Karpas-422 (cell line): ENCODE measurements at regions not wholly inside any gene's neighbourhood (a gene's known extent, or its start where the extent isn't known, plus 50 kb on each side); places are given as distances from the start of the nearest gene placed in this dataset.
A peak's percentile ranks its signal among the peaks of the same experiment; 100 is the strongest.

Source experiments
- DNase-seq: peaks from one replicate; pipeline ENCODE4 v3.0.0-alpha.2; 2015
- H2AFZ ChIP-seq: fragments of 200-600 bp; sonication (generic); 2 replicates; pipeline ENCODE4 v1.6.1; 2014; ENCODE audit warnings: antibody characterized with exemption, low read length, mixed read lengths
- H3K27ac ChIP-seq: fragments of 200-600 bp; sonication (generic); 2 replicates; pipeline ENCODE4 v1.5.1; 2014; ENCODE audit warnings: mild to moderate bottlenecking, low read length, moderate library complexity
- H3K27me3 ChIP-seq: fragments of 200-600 bp; sonication (generic); 2 replicates; pipeline ENCODE4 v1.6.1; 2014; ENCODE audit warnings: low read length, mixed read lengths
- H3K36me3 ChIP-seq: fragments of 200-600 bp; sonication (generic); 2 replicates; pipeline ENCODE4 v1.6.1; 2014; ENCODE audit warnings: low read length, mixed read lengths; ENCODE audit not compliant: insufficient read depth
- H3K4me1 ChIP-seq: fragments of 200-600 bp; sonication (generic); 2 replicates; pipeline ENCODE4 v1.6.1; 2014; ENCODE audit warnings: mild to moderate bottlenecking, low read length, mixed read lengths
- H3K4me2 ChIP-seq: fragments of 200-600 bp; sonication (generic); 2 replicates; pipeline ENCODE4 v1.6.1; 2014; ENCODE audit warnings: low read length, low read depth, mild to moderate bottlenecking; ENCODE audit not compliant: poor library complexity, severe bottlenecking
- H3K4me3 ChIP-seq: fragments of 200-600 bp; sonication (generic); 2 replicates; pipeline ENCODE4 v1.5.1; 2014; ENCODE audit warnings: mild to moderate bottlenecking, antibody characterized with exemption, low read length, mixed read lengths
- H3K79me2 ChIP-seq: fragments of 200-600 bp; sonication (generic); 2 replicates; pipeline ENCODE4 v1.6.1; 2014; ENCODE audit warnings: mild to moderate bottlenecking, low read length, mixed read lengths
- H3K9ac ChIP-seq: fragments of 200-600 bp; sonication (generic); 2 replicates; pipeline ENCODE4 v1.6.0; 2014; ENCODE audit warnings: low read length
- H3K9me2 ChIP-seq: fragments of 200-600 bp; sonication (generic), shearing (Covaris generic); replicated peaks from 2 replicates; pipeline ENCODE4 v1.6.0; 2014; ENCODE audit warnings: mild to moderate bottlenecking, low read length, moderate library complexity; ENCODE audit not compliant: insufficient read depth
- H3K9me3 ChIP-seq: fragments of 300-700, 200-600 bp; sonication (generic); 2 replicates; pipeline ENCODE4 v1.6.1; 2014; ENCODE audit warnings: low read length, mixed read lengths
- H4K20me1 ChIP-seq: fragments of 200-600 bp; sonication (generic); 2 replicates; pipeline ENCODE4 v1.6.1; 2014; ENCODE audit warnings: mild to moderate bottlenecking, antibody characterized with exemption, low read length, low read depth; ENCODE audit not compliant: insufficient read depth

GRCh38 chr7:41917-42565, 150.3 kb upstream of the FAM20C start:
- Histone ChIP-seq H3K27ac (no peak overlapping the region), H3K27me3 (no peaks in the 10 kb centered on the region), H2AFZ (no peak overlapping the region), H3K9me2 (no peaks in the 10 kb centered on the region), H3K4me1 (no peaks in the 10 kb centered on the region), H3K9me3 (no peaks in the 10 kb centered on the region), H3K9ac (no peak overlapping the region), H3K79me2 (no peaks in the 10 kb centered on the region), H3K4me3 (no peak overlapping the region), H4K20me1 (no peaks in the 10 kb centered on the region), H3K36me3 (no peaks in the 10 kb centered on the region), H3K4me2 (no peak overlapping the region)
- DNase-seq, result peak; percentile 30

- Histone ChIP-seq H3K36me3 (no peaks in the 10 kb centered on the region), H3K4me3 (no peak overlapping the region), H2AFZ (no peak overlapping the region), H3K9me3 (no peaks in the 10 kb centered on the region), H3K27ac (no peak overlapping the region), H4K20me1 (no peaks in the 10 kb centered on the region), H3K9ac (no peak overlapping the region), H3K9me2 (no peaks in the 10 kb centered on the region), H3K27me3 (no peaks in the 10 kb centered on the region), H3K79me2 (no peaks in the 10 kb centered on the region), H3K4me2 (no peak overlapping the region), H3K4me1 (no peaks in the 10 kb centered on the region)
- no peak for DNase-seq
Measured at GRCh38 chr7:43791-44540, 148.4 kb upstream of the FAM20C start.

- Histone ChIP-seq H3K4me1 (no peaks in the 10 kb centered on the region), H3K4me2 (no peak overlapping the region), H3K4me3 (no peak overlapping the region), H3K27ac (no peak overlapping the region), H3K79me2 (no peaks in the 10 kb centered on the region), H3K36me3 (no peaks in the 10 kb centered on the region), H4K20me1 (no peaks in the 10 kb centered on the region), H3K9ac (no peak overlapping the region), H2AFZ (no peak overlapping the region), H3K9me2 (no peaks in the 10 kb centered on the region), H3K9me3 (no peaks in the 10 kb centered on the region), H3K27me3 (no peaks in the 10 kb centered on the region)
- DNase-seq, result no peak
Measured at GRCh38 chr7:44541-44896, 147.9 kb upstream of the FAM20C start.

GRCh38 chr7:45106-46090, 147.0 kb upstream of the FAM20C start:
- H3K4me3 ChIP-seq, result no peak overlapping the region
- DNase-seq, result peak; percentile 34
- H3K79me2 ChIP-seq, result no peaks in the 10 kb centered on the region
- no peaks in the 10 kb centered on the region for H3K27me3 ChIP-seq
- H3K27ac ChIP-seq, result no peak overlapping the region
- no peak overlapping the region for H3K4me2 ChIP-seq
- no peaks in the 10 kb centered on the region for H3K9me3 ChIP-seq
- no peak overlapping the region for H2AFZ ChIP-seq
- H3K36me3 ChIP-seq, result no peaks in the 10 kb centered on the region
- no peaks in the 10 kb centered on the region for H3K4me1 ChIP-seq
- H3K9ac ChIP-seq, result no peak overlapping the region
- H3K9me2 ChIP-seq, result no peaks in the 10 kb centered on the region
- H4K20me1 ChIP-seq, result no peaks in the 10 kb centered on the region

- H3K36me3 ChIP-seq, result no peaks in the 10 kb centered on the region
- no peaks in the 10 kb centered on the region for H4K20me1 ChIP-seq
- no peak for DNase-seq
- H3K79me2 ChIP-seq, result no peaks in the 10 kb centered on the region
- no peak overlapping the region for H3K27ac ChIP-seq
- no peaks in the 10 kb centered on the region for H3K27me3 ChIP-seq
- no peaks in the 10 kb centered on the region for H3K9me2 ChIP-seq
- H3K4me2 ChIP-seq, result no peak overlapping the region
- no peak overlapping the region for H2AFZ ChIP-seq
- H3K4me1 ChIP-seq, result no peaks in the 10 kb centered on the region
- H3K9me3 ChIP-seq, result no peaks in the 10 kb centered on the region
- H3K9ac ChIP-seq, result no peak overlapping the region
- no peak overlapping the region for H3K4me3 ChIP-seq
Measured at GRCh38 chr7:46123-46829, 146.1 kb upstream of the FAM20C start.

GRCh38 chr7:46830-47140, 145.6 kb upstream of the FAM20C start:
- H3K27ac ChIP-seq, result no peak overlapping the region
- no peaks in the 10 kb centered on the region for H3K9me2 ChIP-seq
- no peak for DNase-seq
- no peaks in the 10 kb centered on the region for H4K20me1 ChIP-seq
- H3K36me3 ChIP-seq, result no peaks in the 10 kb centered on the region
- H3K4me2 ChIP-seq, result no peak overlapping the region
- no peaks in the 10 kb centered on the region for H3K27me3 ChIP-seq
- H3K4me1 ChIP-seq, result no peaks in the 10 kb centered on the region
- no peaks in the 10 kb centered on the region for H3K9me3 ChIP-seq
- no peak overlapping the region for H3K9ac ChIP-seq
- no peak overlapping the region for H2AFZ ChIP-seq
- H3K4me3 ChIP-seq, result no peak overlapping the region
- no peaks in the 10 kb centered on the region for H3K79me2 ChIP-seq

GRCh38 chr7:51456-52068, 140.8 kb upstream of the FAM20C start:
- H3K9ac ChIP-seq, result no peak overlapping the region
- H3K27ac ChIP-seq, result no peak overlapping the region
- H3K9me2 ChIP-seq, result no peaks in the 10 kb centered on the region
- H2AFZ ChIP-seq, result no peak overlapping the region
- H3K27me3 ChIP-seq, result no peaks in the 10 kb centered on the region
- H3K36me3 ChIP-seq, result no peaks in the 10 kb centered on the region
- peak; percentile 11 for DNase-seq
- no peaks in the 10 kb centered on the region for H3K9me3 ChIP-seq
- no peak overlapping the region for H3K4me3 ChIP-seq
- no peaks in the 10 kb centered on the region for H3K4me1 ChIP-seq
- H4K20me1 ChIP-seq, result no peaks in the 10 kb centered on the region
- no peak overlapping the region for H3K4me2 ChIP-seq
- no peaks in the 10 kb centered on the region for H3K79me2 ChIP-seq
